AG04450 (cell line): ENCODE measurements at regions not wholly inside any gene's neighbourhood (a gene's known extent, or its start where the extent isn't known, plus 50 kb on each side); places are given as distances from the start of the nearest gene placed in this dataset.

ENCODE experiments used
- CTCF ChIA-PET: fragments of 300-600, 350-600 bp; formaldehyde crosslinking; extraction: SDS; loops from one replicate; lab custom pipeline; 2022; ENCODE audit warnings: antibody characterized with exemption, inconsistent platforms; lab: Charles Lee
- POLR2A ChIA-PET: fragments of 350-600 bp; formaldehyde crosslinking; extraction: SDS; loops from one replicate; lab custom pipeline; 2021; ENCODE audit warnings: antibody characterized with exemption, inconsistent platforms; lab: Yijun Ruan, JAX
- DNase-seq: peaks from one replicate; pipeline ENCODE4 v3.0.0-alpha.2; 2011; ENCODE audit warnings: low read depth, low spot score
- H3K27ac ChIP-seq: one replicate; pipeline ENCODE4 v1.5.1; 2012; ENCODE audit warnings: low read depth, low read length, control low read depth
- H3K27me3 ChIP-seq: one replicate; pipeline ENCODE4 v1.6.0; 2012; ENCODE audit warnings: low read length; ENCODE audit not compliant: control insufficient read depth, insufficient read depth
- H3K4me3 ChIP-seq: 2 replicates; pipeline ENCODE4 v1.5.1; 2011; ENCODE audit warnings: mild to moderate bottlenecking, low read depth, low read length, control low read depth
- H3K9me3 ChIP-seq: 2 replicates; pipeline ENCODE4 v1.5.1; 2012; ENCODE audit warnings: low read length; ENCODE audit not compliant: control insufficient read depth, insufficient read depth
- TF ChIP-seq, protein P1 (sequence below): IDR thresholded peaks from 2 replicates; pipeline ENCODE4 v1.5.1; 2011; ENCODE audit warnings: low read depth, low read length, control low read depth, inconsistent platforms

- no peaks in the 10 kb centered on the region for H3K27me3 ChIP-seq
- CTCF ChIA-PET: no interaction called here
- no peak overlapping the region for H3K27ac ChIP-seq
- DNase-seq: no peak
- TF ChIP-seq, protein P1, sequence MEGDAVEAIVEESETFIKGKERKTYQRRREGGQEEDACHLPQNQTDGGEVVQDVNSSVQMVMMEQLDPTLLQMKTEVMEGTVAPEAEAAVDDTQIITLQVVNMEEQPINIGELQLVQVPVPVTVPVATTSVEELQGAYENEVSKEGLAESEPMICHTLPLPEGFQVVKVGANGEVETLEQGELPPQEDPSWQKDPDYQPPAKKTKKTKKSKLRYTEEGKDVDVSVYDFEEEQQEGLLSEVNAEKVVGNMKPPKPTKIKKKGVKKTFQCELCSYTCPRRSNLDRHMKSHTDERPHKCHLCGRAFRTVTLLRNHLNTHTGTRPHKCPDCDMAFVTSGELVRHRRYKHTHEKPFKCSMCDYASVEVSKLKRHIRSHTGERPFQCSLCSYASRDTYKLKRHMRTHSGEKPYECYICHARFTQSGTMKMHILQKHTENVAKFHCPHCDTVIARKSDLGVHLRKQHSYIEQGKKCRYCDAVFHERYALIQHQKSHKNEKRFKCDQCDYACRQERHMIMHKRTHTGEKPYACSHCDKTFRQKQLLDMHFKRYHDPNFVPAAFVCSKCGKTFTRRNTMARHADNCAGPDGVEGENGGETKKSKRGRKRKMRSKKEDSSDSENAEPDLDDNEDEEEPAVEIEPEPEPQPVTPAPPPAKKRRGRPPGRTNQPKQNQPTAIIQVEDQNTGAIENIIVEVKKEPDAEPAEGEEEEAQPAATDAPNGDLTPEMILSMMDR: no peak
- POLR2A ChIA-PET: no interaction called here
- H3K9me3 ChIP-seq: no peaks in the 10 kb centered on the region
- H3K4me3 ChIP-seq: no peak overlapping the region
Measured at GRCh38 chr9:81417299-81417675, 272.1 kb downstream of the TLE1 start.

DNA sequence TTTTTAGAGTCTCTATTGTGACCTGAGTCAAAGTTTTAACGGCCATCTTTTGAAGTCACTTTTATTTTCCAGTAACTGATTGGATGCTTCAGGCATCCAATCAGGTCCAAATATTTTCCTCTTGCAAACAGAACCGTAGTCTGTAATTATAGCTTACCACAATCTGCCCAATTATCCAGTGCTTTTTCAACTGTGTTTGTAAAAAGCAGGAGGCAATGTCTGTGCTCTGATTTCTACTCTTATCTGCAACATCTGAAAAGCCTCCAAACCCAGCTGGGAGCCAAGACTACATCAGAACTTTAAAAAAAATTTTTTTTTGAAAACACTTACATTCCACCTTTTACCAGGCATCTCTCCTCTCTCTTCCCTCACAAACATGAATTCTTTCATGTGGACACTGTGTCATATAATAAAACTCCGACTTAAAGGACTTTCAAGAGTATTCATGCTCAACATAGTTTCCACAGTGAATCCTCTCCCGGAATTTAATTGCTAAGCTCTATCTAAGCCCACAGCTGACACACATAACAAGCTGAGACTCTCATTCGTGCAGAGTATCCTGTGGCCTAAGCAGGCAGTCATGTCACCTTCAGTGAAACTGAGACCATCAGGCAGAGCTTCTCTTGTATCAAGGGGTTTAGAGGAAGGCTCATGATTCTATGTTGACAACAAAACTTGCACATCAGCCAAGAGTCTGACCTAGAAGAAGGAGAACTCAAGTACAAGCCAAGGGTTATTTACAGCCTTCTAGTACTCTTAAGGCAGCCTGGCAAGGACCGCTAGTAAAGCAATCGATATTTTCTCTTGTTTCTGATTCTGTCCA lies 272.7 kb downstream of the TLE1 start:
- Histone ChIP-seq H3K27me3 (no peaks in the 10 kb centered on the region), H3K27ac (no peak overlapping the region), H3K9me3 (no peaks in the 10 kb centered on the region), H3K4me3 (no peak overlapping the region)
- ChIA-PET CTCF (interaction anchor here (0.8 kb wide), 1 partner anchor 1190 kb away, joined by 3 read pairs; no protein-coding TSS in a partner anchor), POLR2A (interaction anchor here (0.6 kb wide), 1 partner anchor 215 kb away, joined by 4 read pairs; no protein-coding TSS in a partner anchor)
- DNase-seq: no peak
- TF ChIP-seq, protein P1: no peak

- ChIA-PET CTCF (no interaction called here), POLR2A (no interaction called here)
- Histone ChIP-seq H3K9me3 (no peaks in the 10 kb centered on the region), H3K4me3 (no peak overlapping the region), H3K27me3 (no peaks in the 10 kb centered on the region), H3K27ac (no peak overlapping the region)
- DNase-seq: no peak
- TF ChIP-seq, protein P1: no peak
Measured at GRCh38 chr9:81414836-81415235, 274.5 kb downstream of the TLE1 start.

- no peaks in the 10 kb centered on the region for H3K9me3 ChIP-seq
- TF ChIP-seq, protein P1: no peak
- no peaks in the 10 kb centered on the region for H3K27me3 ChIP-seq
- no peak for DNase-seq
- POLR2A ChIA-PET: no interaction called here
- CTCF ChIA-PET: no interaction called here
- H3K27ac ChIP-seq: no peak overlapping the region
- no peak overlapping the region for H3K4me3 ChIP-seq
Measured at GRCh38 chr9:81411961-81412360, 277.4 kb downstream of the TLE1 start.

- ChIA-PET CTCF (no interaction called here), POLR2A (no interaction called here)
- peak overlapping the region; percentile 46 for H3K4me3 ChIP-seq
- TF ChIP-seq, protein P1: no peak
- H3K9me3 ChIP-seq: no peaks in the 10 kb centered on the region
- DNase-seq: peak; percentile 36
- H3K27ac ChIP-seq: peak overlapping the region; percentile 72
- H3K27me3 ChIP-seq: no peaks in the 10 kb centered on the region
Measured at GRCh38 chr9:81410201-81410600, 279.1 kb downstream of the TLE1 start.
